Trophoblast cell (in vitro differentiated cells and primary cell): ENCODE measurements at regions not wholly inside any gene's neighbourhood (a gene's known extent, or its start where the extent isn't known, plus 50 kb on each side); places are given as distances from the start of the nearest gene placed in this dataset.

Experiments
- DNase-seq, 2 donors: peaks; one replicate each; pipeline ENCODE4 v3.0.0-alpha.2; 2016
- H2AFZ ChIP-seq: 2 replicates; pipeline ENCODE4 v1.6.1; 2013; ENCODE audit warnings: low read length, moderate library complexity, mild to moderate bottlenecking; ENCODE audit not compliant: insufficient read depth, poor library complexity
- H2AK5ac ChIP-seq: 2 replicates; pipeline ENCODE4 v1.6.1; 2013; ENCODE audit warnings: mild to moderate bottlenecking, low read length
- H2BK120ac ChIP-seq: 2 replicates; pipeline ENCODE4 v1.6.1; 2013; ENCODE audit warnings: low read length, mild to moderate bottlenecking, moderate library complexity; ENCODE audit not compliant: insufficient read depth, poor library complexity
- H2BK12ac ChIP-seq: 2 replicates; pipeline ENCODE4 v1.6.1; 2013; ENCODE audit warnings: mild to moderate bottlenecking, low read length, moderate library complexity
- H2BK5ac ChIP-seq: 2 replicates; pipeline ENCODE4 v1.6.1; 2013; ENCODE audit warnings: low read length, low read depth, moderate library complexity, mild to moderate bottlenecking; ENCODE audit not compliant: poor library complexity
- H3K14ac ChIP-seq: 2 replicates; pipeline ENCODE4 v1.6.1; 2013; ENCODE audit warnings: mild to moderate bottlenecking, low read length
- H3K18ac ChIP-seq: 2 replicates; pipeline ENCODE4 v1.6.1; 2013; ENCODE audit warnings: mild to moderate bottlenecking, low read length
- H3K23ac ChIP-seq: 2 replicates; pipeline ENCODE4 v1.6.1; 2013; ENCODE audit warnings: low read length
- H3K27ac ChIP-seq: 2 replicates; pipeline ENCODE4 v1.5.1; 2013; ENCODE audit warnings: low read depth, mild to moderate bottlenecking, inconsistent platforms, low read length, moderate library complexity
- H3K27me3 ChIP-seq: 2 replicates; pipeline ENCODE4 v1.6.1; 2013; ENCODE audit warnings: inconsistent platforms, mild to moderate bottlenecking, low read length, moderate library complexity; ENCODE audit not compliant: insufficient read depth
- H3K36me3 ChIP-seq, 2 experiments: 1 replicate in 1 of 2; 2 replicates in 1 of 2; pipeline ENCODE4 v1.6.1; 2013; ENCODE audit warnings: low read length in 2 of 2, mild to moderate bottlenecking in 2 of 2, moderate library complexity in 1 of 2; ENCODE audit not compliant: insufficient read depth in 2 of 2, control insufficient read depth in 1 of 2
- H3K4ac ChIP-seq: 2 replicates; pipeline ENCODE4 v1.6.1; 2013; ENCODE audit warnings: low read depth, mild to moderate bottlenecking, low read length, moderate library complexity
- H3K4me1 ChIP-seq, 2 experiments: 1 replicate in 1 of 2; 2 replicates in 1 of 2; pipeline ENCODE4 v1.6.1; 2013; ENCODE audit warnings: low read length in 2 of 2, mild to moderate bottlenecking in 2 of 2, moderate library complexity in 1 of 2; ENCODE audit not compliant: insufficient read depth in 2 of 2, control insufficient read depth in 1 of 2
- H3K4me2 ChIP-seq: 2 replicates; pipeline ENCODE4 v1.6.1; 2013; ENCODE audit warnings: inconsistent platforms, mild to moderate bottlenecking, low read length, moderate library complexity
- H3K4me3 ChIP-seq: 2 replicates; pipeline ENCODE4 v1.5.1; 2013; ENCODE audit warnings: mild to moderate bottlenecking, low read depth, low read length, inconsistent platforms
- H3K79me1 ChIP-seq: one replicate; pipeline ENCODE4 v1.6.1; 2013; ENCODE audit warnings: low read length
- H3K79me2 ChIP-seq: 2 replicates; pipeline ENCODE4 v1.6.1; 2013; ENCODE audit warnings: low read length, mild to moderate bottlenecking; ENCODE audit not compliant: control insufficient read depth, insufficient read depth, poor library complexity
- H3K9ac ChIP-seq: 2 replicates; pipeline ENCODE4 v1.6.1; 2013; ENCODE audit warnings: mild to moderate bottlenecking, low read length
- H3K9me3 ChIP-seq: 2 replicates; pipeline ENCODE4 v1.6.1; 2013; ENCODE audit warnings: low read depth, mild to moderate bottlenecking, control low read depth, inconsistent platforms, low read length; ENCODE audit not compliant: insufficient read depth
- H4K12ac ChIP-seq: 2 replicates; pipeline ENCODE4 v1.6.1; 2013; ENCODE audit warnings: low read depth, mild to moderate bottlenecking, low read length, moderate library complexity
- H4K8ac ChIP-seq: 2 replicates; pipeline ENCODE4 v1.6.1; 2013; ENCODE audit warnings: low read depth, mild to moderate bottlenecking, low read length, moderate library complexity
- H4K91ac ChIP-seq: one replicate; pipeline ENCODE4 v1.6.1; 2013; ENCODE audit warnings: low read depth, mild to moderate bottlenecking, low read length, moderate library complexity
- WGBS: extraction: QIAGEN DNeasy Blood & Tissue Kit; methylation state at CpG from one replicate; pipeline ENCODE4 v1.1.7; 2013; ENCODE audit warnings: missing lambda C conversion rate; ENCODE audit not compliant: insufficient read length, insufficient coverage; ENCODE audit errors: extremely low coverage; 5-methylcytosine and 5-hydroxymethylcytosine counted together

GRCh38 chr15:69606921-69607500 is 154.4 kb downstream of the RPLP1 start:
- no CpG with 5 or more reads among the region's 11 CpGs for WGBS
- Histone ChIP-seq H3K18ac (no peak overlapping the region), H2BK5ac (no peak overlapping the region), H3K79me1 (no peaks in the 10 kb centered on the region), H4K12ac (no peak overlapping the region), H3K14ac (no peak overlapping the region), H3K4me2 (no peak overlapping the region), H2BK120ac (no peak overlapping the region), H3K9ac (no peak overlapping the region), H3K36me3 (no peaks in the 10 kb centered on the region), H3K9me3 (peaks cover 2% of the 10 kb centered on the region), H3K23ac (no peak overlapping the region), H3K79me2 (peaks cover 2% of the 10 kb centered on the region), H3K27me3 (no peaks in the 10 kb centered on the region), H2AK5ac (no peak overlapping the region), H3K4me1 (peaks cover 3% of the 10 kb centered on the region in 2 experiments), H3K4me3 (no peak overlapping the region), H3K4ac (no peak overlapping the region), H2AFZ (no peak overlapping the region), H3K27ac (no peak overlapping the region), H4K8ac (no peak overlapping the region), H4K91ac (no peak overlapping the region), H2BK12ac (no peak overlapping the region)
- DNase-seq = peak; percentile 88 to 94

- no peak overlapping the region for H2AK5ac ChIP-seq
- H4K8ac ChIP-seq = no peak overlapping the region
- no peak overlapping the region for H3K27ac ChIP-seq
- no peak overlapping the region for H3K4me2 ChIP-seq
- no peaks in the 10 kb centered on the region for H3K79me1 ChIP-seq
- H3K4ac ChIP-seq = no peak overlapping the region
- no peak overlapping the region for H3K4me3 ChIP-seq
- no CpG with 5 or more reads among the region's 4 CpGs for WGBS
- H3K9me3 ChIP-seq = peaks cover 2% of the 10 kb centered on the region
- no peak overlapping the region for H3K23ac ChIP-seq
- peak; percentile 91 to 94 for DNase-seq
- H2BK12ac ChIP-seq = no peak overlapping the region
- no peak overlapping the region for H3K14ac ChIP-seq
- peaks cover 2% of the 10 kb centered on the region for H3K79me2 ChIP-seq
- H3K9ac ChIP-seq = no peak overlapping the region
- H3K36me3 ChIP-seq = no peaks in the 10 kb centered on the region
- no peak overlapping the region for H4K12ac ChIP-seq
- H3K4me1 ChIP-seq = peaks cover 3% of the 10 kb centered on the region in 2 experiments
- no peak overlapping the region for H2BK5ac ChIP-seq
- H4K91ac ChIP-seq = no peak overlapping the region
- no peak overlapping the region for H2AFZ ChIP-seq
- no peaks in the 10 kb centered on the region for H3K27me3 ChIP-seq
- no peak overlapping the region for H2BK120ac ChIP-seq
- no peak overlapping the region for H3K18ac ChIP-seq
These were observed 156.0 kb downstream of the RPLP1 start for GRCh38 chr15:69608661-69609060.

GRCh38 chr15:69609176-69609575 is 156.6 kb downstream of the RPLP1 start:
- Histone ChIP-seq H3K9me3 (peaks cover 2% of the 10 kb centered on the region), H2AFZ (no peak overlapping the region), H4K91ac (no peak overlapping the region), H3K27ac (no peak overlapping the region), H2BK120ac (no peak overlapping the region), H3K79me2 (peaks cover 2% of the 10 kb centered on the region), H3K4ac (no peak overlapping the region), H3K4me2 (no peak overlapping the region), H2AK5ac (no peak overlapping the region), H3K36me3 (no peaks in the 10 kb centered on the region), H2BK5ac (no peak overlapping the region), H2BK12ac (no peak overlapping the region), H3K9ac (no peak overlapping the region), H3K23ac (no peak overlapping the region), H3K4me1 (peaks cover 3% of the 10 kb centered on the region in 2 experiments), H3K79me1 (no peaks in the 10 kb centered on the region), H3K18ac (no peak overlapping the region), H4K12ac (no peak overlapping the region), H4K8ac (no peak overlapping the region), H3K27me3 (no peaks in the 10 kb centered on the region), H3K4me3 (no peak overlapping the region), H3K14ac (no peak overlapping the region)
- peak; percentile 85 to 88 for DNase-seq
- WGBS = no CpG with 5 or more reads among the region's 5 CpGs

DNA sequence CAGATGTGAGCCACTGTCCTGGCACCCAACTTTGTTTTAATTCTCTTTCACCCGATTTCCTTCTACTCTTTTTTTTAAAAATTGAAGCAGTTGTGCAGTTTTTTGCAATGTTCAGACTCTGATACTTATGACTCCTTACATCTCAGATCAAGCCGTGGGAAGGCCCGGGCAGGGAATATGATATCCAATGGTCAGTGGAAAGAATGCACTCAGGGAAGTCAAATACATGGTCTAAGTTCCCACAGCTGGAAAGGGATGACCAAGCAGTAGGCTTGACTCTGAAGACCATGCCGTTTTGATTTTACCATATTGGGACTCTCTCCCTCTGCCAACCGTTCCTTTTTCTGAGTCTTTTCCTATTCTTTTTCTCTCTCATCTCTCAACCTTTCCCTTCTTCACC is 157.2 kb downstream of the RPLP1 start:
- Histone ChIP-seq H3K27ac (no peak overlapping the region), H2BK5ac (no peak overlapping the region), H3K18ac (no peak overlapping the region), H2AK5ac (no peak overlapping the region), H3K23ac (no peak overlapping the region), H2BK120ac (no peak overlapping the region), H3K27me3 (no peaks in the 10 kb centered on the region), H4K91ac (no peak overlapping the region), H3K4ac (no peak overlapping the region), H3K9ac (no peak overlapping the region), H3K36me3 (no peaks in the 10 kb centered on the region), H3K79me1 (no peaks in the 10 kb centered on the region), H3K4me2 (no peak overlapping the region), H3K4me1 (peaks cover 3% of the 10 kb centered on the region in 2 experiments), H3K9me3 (peaks cover 2% of the 10 kb centered on the region), H4K12ac (no peak overlapping the region), H3K4me3 (no peak overlapping the region), H2BK12ac (no peak overlapping the region), H4K8ac (no peak overlapping the region), H3K79me2 (peaks cover 2% of the 10 kb centered on the region), H3K14ac (no peak overlapping the region), H2AFZ (no peak overlapping the region)
- peak in 1 of 2 donors; percentile 16 for DNase-seq
- no CpG with 5 or more reads among the region's 5 CpGs for WGBS
